Stromal cell of bone marrow (primary cell): ENCODE measurements at regions not wholly inside any gene's neighbourhood (a gene's known extent, or its start where the extent isn't known, plus 50 kb on each side); places are given as distances from the start of the nearest gene placed in this dataset.

ENCODE experiments used
- DNase-seq: peaks from one replicate; pipeline ENCODE4 v3.0.0-alpha.2; 2012; ENCODE audit warnings: low read depth

DNA sequence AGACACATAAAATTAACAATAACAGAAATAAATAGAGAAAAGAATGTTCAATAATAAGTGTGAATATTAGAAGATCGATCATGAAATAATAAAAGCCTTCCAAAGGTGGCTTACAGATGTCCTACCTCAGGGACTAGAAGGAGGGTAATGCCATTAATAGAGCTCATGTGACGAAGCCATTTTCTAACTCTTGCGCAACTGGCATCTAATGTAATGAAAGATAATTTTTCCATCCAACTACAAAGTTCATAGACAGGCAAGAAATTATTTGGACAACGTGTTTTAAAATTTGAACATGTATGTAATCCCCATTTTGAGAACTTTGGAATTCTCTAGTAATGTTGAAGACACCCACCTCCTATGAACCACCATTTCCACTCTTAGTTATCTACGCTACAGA, 1394.3 kb upstream of the LRRTM3 start:
- DNase-seq: no peak

DNA sequence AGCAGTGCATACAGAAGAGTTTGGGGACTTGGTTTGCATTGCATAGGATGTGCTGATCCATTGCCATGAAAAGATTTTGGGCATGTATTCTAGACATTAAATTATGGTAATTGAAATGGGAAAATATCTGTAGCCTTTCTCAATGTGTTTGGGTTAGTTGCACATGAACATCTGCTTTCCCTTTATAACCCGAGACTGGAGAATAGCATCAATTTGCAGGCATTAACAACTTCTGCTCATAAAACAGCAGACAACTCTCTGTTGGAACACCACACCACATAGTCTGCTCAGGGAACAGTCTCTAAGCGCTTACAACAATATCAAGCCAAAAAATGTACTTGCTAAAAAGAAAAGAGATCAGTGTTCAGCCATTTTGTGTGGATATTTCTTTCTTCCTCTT, 1391.1 kb upstream of the LRRTM3 start:
- DNase-seq: no peak

DNA sequence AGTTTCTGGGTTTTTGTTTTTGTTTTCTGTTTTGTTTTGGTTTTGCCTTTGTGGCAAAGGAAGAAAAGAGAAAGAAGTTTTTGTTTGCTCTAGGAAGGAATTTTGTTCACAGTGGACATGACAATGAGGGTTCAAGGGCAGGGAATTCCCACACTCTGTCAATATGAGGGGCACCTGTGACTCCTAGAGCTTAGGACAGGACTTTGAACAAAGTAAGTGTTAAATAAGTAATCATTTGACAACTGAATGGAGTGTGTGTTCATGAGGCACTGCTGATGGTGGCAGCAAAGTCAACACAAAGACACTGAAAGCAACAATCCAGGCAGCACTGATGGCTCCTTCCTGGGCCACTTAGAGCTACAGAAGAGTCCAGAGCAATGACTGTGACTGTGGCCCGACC, 1381.1 kb upstream of the LRRTM3 start:
- DNase-seq: no peak

DNA sequence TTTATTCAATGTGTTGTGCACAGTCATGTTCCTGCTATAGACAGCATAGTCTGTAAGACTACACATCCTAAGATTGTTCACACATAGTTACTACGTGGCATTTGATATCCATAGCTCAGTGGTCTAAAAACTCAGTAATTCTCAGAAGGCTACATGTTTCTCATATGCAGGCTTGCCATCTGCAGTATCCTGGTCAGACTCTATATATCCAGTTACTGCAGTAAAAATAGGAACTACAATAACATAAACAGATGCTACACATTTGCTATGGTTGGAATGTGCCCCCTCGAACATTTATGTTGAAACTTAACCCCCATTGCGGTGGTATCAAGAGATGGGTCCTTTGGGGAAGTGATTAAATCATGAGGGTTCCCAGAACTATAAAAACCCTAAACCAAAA, 1377.8 kb upstream of the LRRTM3 start:
- DNase-seq: no peak

DNA sequence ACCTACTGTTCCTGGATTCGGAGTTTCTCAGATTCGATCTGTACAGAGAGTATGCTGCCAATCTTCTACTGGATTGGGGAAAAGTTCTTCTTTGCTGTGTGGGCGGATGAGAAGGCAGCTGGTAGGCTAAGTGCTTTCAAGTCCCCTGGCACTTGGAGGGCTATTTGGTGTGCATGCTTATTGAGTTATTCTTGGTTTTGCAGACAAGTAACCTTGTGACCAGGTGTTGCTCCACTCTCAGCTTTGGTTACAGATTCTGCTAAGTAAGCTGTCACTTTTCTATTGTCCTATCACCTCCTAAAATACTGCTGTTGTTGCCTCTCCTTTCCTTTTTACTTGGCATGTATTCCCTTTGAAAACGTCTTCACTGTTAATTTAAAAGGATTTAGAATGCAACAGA, 1375.1 kb upstream of the LRRTM3 start:
- no peak for DNase-seq

DNA sequence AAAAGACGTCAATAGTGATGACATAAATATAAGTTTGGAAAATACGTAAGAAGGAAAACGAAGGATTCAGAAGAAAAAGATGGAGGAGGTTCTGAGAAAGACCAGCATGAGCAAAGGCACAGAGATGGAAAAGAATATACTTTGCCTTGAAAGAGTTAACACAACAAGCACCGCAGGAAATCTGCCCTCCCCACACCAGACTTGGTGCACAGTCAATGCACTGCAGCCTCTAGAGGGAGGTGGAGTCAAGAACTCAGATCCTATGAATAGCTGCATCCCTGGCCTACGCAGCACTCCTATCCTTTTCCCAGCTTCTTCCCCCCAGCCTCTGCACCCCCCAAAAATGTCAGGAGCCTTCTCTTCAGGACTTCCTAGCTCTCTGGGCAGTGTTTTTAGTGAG, 1370.6 kb upstream of the LRRTM3 start:
- no peak for DNase-seq

DNA sequence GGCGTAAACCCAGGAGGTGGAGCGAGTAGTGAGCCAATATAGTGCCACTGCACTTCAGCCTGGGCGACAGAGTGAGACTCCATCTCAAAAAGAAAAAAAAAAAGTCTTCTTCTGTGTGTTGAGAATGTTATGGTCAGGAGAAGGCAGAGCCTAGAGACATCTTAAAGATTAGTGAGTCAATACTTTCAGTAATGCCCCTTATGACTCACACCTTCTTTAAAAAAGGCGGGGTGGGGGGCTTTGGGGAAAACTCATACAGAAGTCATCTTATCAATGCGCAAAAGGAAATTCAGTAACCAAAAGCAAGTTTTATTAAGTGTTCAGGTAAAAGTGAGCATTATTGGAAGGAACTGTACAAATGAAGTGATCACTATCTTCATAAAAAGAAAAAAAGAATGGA, 1369.8 kb upstream of the LRRTM3 start:
- DNase-seq: no peak

DNA sequence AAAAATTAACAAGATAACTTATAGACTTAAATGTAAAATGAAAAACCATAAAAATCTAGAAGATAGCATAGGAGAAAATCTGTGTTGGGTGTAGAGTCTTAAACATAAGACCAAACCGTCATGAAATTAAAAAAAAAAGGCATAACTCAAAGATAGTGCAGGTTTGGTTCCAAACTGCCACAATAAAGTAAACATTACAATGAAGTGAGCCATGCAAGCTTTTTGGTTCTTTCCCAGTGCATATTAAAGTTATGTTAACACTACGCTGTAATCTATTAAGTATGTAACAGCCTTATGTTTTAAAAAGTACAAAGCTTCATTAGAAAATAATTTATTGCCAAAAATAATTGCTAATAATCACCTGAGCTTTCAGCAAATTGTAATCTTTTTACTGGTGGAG, 1366.5 kb upstream of the LRRTM3 start:
- DNase-seq: no peak

DNA sequence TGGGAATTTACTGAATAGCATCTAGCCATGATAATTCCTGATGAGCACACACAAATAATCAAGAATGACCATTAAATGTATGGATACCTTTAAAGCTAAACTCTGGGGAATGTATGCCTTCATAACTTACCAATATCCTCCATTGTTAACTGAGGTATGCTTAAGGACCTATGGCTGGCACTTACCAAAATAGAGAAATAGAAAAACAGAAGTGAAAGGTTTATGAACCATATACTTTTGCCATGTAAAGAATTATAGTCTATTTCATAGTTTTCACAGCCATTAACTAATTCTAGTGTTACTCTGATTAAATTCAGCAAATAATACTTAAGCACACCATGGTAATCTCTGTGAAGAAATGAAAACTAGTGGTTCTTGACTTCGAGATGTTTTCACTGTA, 1360.6 kb upstream of the LRRTM3 start:
- no peak for DNase-seq

DNA sequence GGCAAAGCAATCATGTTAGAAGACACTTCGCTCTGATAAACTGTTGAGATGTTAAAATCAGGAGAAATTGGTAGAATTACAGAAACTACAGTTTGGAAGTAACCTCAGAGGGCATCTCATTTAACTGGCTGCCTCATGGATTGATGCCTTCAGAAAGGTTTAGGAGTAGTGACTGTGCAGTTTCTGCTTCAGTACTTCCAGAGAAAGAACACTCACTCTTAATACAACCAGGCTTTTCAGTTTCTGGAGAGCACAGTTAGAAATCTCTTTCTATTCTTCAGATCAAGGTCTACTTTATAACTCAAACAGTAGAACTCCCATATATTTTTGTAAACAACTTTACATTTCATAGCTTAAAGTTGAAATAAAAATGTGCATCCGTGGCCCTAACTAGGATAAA, 1358.9 kb upstream of the LRRTM3 start:
- no peak for DNase-seq

DNA sequence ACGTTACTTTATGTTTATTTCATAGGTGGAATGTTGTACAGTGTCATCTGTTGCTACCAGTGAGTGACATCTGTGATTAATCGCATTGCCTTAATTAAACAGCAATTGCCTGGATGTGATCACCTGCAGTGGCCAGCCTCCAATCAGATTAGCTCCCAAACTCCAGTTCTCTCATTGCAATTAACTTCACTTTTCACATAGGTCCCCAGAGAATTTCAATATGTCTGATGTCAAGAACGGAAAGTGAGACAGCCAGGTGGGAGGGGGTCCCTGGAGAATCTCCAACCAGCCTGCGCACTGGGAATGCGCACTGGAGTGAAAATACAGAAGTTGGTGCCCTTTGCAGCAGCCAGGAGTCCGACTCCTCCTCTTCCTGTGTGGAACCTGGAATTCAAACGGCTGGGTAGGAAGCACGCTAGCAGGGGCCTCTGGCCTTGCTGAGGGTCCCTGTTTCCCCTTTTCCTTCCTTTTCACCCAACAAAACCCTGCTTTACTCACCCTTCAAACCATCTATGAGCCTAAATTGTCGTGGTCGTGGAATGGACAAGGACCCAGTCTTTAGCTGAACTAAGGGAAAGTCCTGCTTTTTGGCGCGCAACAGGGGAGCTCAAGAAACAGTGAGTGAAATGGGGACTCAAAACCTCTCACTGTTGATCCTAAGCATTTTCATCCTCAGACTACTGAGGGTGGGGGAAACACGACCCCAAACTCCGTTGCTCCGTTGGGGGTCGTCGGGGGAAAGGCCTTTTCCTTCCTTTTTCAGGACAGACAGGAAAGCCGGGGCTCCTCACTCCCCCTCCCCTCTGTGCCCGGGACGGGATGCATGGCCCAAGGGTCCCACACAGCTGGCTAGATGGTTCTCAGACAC, 1355.5 kb upstream of the LRRTM3 start:
- DNase-seq: no peak

DNA sequence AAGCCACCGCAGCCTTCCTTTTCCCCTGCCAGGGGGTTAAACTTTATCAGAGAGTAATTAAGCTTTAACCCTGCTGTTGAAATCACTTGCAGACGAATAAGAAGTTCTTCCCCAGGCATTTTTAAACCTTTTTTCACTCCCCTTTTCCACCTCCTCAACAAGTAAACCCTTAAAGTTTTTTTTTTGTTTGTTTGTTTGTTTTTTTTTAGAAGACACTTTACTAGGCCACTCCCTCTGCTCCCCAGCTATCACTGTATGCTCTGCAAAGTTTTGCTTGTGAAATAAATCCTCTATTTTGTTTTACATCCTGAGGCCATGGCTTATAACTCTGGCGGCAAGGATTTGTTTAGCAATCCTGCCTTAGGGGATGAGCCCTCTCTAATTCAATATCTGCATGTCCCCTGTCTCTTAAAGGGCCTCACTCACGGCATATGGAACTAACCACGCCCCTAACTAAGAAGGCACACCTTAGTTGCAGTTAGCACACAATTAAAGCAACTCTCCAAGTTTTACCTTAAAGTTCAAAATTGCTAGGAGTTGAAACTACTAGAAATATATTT, 1354.7 kb upstream of the LRRTM3 start:
- no peak for DNase-seq

DNA sequence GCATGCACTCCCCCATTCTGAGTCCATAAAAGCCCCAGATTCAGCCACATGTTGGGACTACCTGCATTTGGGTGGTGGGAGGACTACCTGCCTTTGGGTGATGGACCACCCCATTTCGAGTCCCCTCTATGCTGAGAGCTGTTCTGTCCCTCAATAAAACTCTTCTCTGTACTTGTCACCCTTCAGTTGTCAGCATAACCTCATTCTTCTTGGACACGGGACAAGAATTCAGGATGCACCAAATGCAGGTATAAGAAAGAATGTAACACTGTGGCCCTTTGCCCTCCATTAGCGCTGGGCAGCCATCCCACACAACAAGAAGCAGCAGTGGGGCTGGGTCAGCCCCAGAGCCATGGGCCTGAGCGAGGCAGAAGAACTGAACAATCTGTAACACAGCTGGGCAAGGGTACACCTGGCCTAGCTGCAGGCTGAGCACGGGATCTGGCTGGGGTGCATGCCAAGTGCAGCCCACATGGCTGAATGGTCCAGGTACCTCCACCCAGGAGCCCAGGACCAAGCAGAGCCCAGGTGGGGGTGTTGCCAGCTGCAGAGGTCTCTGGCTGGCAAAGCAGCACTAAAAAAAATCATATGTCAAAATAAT, 1344.3 kb upstream of the LRRTM3 start:
- no peak for DNase-seq

DNA sequence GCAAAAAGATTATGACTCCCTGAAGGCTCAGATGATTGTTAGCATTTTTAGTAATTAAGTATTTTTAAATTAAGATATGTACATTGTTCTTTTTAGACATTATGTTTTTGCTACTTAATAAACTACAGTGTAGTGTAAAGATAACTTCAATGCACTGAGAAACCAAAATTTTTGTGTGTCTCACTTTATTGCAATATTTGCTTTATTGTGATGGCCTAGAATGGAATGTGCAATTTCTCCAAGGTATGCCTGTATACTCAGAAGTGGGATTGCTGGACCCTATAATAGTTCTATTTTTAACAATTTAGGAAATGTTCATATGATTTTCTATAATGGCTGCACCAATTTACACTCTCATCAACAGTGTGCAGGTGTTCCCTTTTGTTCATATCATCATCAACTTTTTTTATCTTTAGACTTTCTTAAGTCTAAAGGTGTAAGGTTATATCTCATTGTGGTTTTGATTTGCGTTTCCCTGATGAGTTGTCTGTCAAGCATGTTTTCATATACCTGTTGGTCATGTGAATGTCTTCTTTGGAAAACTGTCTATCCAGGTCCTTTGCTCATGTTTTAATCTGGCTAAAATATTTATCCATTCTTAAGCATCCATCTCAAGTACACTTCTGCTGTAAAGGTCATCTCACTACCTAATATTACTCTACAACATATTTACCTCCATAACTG, 1323.5 kb upstream of the LRRTM3 start:
- DNase-seq: no peak

DNA sequence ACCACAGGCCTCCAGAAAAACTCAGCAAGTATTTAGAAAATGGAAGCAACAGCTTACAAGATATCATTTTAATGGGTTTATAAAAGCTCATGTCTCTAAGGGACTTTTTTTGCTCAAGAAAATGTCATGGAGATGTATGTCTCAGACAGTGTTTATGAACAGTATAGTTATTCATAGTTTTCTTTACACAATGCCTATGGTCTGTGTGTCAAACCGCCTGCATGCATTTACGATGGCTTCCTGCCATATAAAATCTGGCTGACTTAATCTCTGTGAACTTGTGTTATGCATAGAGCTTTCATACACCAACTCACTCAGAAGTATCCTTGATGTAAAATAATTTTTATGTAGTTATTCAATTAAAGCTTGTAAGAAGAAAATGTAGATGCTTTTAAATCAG, 1314.2 kb upstream of the LRRTM3 start:
- DNase-seq: no peak

DNA sequence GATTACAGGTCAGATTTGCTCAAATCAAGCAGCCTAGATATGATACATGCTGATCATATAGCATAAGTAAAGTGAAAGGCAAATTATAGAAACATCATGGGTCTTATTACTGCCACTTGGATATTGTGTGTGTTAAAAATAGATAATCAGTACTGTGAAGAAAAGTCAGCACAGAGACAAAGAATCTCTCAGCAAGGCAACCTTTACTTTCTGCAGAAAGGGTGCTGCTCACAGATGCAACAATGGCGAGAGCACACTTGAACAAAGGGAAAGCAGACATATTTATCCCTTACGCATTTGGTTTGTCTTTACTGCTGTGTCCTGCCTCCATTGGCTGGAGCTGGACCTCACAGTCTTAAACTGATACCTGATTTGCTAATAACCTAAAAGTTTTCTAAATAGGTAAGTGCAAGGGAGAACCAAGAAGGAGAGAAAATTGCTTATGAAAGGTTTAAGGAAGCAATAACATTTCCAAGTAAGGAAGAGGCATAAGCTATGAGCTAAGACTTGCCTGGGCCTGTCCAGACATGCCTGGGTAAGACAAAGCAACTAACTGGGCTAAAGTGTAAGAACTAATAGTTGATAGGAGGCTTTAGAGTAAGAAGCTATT, 1310.8 kb upstream of the LRRTM3 start:
- no peak for DNase-seq

DNA sequence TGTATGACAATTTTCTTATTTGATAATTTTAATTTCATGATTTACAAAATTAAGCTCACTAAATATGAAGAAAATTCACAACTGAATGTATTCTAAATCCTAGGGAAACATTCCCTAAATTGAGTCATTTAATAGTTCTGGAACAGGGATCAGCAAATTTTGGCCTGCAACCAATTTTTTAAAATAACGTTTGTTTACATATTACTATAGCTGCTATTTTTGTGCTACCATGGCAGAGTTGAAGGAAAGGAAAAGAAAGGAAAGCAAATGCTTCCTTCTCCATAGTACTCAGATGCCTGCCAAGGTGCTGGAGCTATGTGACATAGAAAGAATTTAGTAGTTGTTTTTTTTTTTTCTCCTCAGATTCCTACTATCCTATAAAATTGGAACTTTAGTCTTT, 1307.7 kb upstream of the LRRTM3 start:
- no peak for DNase-seq

DNA sequence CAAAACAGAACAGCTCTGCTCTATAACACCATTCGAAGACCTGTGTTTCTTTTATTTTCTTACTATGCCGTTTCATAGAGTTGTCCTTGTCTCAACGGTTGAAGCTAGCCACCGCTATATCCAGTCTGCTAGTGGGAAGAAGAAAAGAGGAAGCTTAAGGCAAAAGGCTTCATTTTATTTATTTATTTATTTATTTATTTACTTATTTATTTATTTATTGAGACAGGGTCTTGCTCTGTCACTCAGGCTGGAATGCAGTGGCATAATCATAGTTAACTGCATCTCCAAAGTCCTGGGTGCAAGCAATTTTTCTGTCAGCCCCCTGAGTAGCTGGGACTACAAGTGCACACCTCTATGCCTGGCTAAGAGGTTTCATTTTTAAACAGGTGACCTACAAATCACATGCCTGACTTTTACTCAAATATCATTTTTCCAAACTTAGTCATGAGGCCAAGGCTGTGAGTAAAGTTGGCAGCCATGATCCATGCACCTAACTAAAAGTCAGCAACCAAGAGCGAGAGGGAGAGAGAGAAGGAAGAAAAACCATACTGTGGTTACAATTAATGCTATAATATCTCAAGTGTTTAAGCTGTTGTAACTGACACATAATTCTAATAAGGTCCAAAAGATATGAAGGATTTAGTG, 1305.3 kb upstream of the LRRTM3 start:
- DNase-seq: no peak

DNA sequence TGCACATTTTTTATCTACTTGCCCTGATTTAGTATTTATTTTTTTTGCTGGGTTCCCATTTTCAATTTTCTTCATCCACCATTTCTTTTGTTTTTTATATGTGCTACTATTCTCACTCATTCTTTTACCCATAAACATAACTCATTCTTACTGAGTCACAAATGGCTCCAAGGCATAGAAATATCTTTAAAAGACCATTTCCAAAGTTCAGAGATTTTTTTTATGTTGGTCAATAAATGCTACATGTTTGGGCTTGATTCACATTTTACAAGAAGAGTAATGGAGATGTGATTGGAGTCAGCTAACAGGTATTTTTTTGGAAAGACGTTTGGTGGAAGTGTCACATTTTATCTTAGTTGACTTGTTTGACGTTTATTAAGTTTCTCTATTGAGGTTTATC, 1303.2 kb upstream of the LRRTM3 start:
- no peak for DNase-seq

DNA sequence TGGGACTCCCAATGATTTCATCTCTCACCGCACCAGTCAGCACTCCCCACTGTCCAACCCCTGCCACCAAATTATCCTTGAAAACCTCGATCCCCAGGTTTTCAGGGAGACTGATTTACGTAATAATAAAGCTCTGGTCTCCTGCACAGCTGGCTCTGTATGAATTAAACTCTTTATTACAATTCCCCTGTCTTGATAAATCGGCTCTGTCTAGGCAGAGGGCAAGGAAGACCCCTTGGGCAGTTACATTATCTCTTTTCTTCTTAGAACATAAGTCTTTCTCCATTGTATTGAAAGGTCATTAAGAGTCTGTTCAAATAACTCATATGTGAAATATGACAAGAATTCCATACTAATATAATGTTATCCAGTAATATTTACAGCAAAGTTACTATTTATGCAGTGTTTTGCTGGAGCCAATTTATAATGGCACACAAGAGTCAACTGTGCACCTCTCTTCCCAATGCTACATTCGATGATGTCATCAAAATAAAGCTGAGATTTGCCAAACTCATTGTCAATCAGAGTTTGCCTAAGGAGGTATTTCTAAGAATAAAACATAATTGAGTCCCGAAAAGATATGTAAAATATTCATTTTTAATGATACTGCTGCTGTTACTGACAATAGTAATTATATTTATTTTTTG, 1297.2 kb upstream of the LRRTM3 start:
- no peak for DNase-seq

DNA sequence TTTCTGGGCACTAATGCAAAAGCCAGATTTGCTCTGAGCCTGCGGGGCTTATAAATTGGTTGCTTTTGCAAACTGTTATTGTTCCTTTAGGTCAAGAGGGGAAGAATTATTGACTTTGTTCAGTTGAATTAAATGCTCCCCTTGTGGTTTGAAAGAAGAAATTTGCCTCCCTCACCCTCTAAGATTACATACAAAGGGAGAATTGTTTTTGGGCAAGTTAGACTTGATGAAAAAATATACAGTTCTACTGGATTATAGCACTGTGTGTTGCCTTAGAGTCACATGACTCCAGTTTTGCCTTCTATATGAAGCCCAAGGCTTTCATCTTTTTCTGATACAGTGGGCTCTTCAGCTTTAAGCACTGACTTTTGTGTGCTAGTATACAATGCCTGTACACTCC, 1265.8 kb upstream of the LRRTM3 start:
- DNase-seq: no peak

DNA sequence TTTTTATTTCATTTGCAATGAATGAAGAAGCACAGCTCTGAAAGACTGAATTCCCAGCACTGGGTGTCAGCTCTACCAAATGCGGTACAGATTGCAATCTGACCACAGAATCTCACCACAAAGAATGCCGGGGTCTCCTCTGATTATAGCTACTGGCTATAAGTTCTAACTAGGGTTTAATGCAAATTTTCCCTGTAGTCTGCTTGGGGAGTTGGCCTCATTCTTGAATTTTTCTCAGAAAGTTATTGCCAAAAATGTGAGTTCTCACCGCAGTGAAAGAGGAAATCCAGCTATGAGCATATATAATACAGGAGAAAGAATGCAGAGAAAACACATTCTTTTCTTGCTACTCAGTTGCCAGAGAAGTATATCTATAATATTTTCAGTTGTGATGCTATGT, 1255.7 kb upstream of the LRRTM3 start:
- DNase-seq: peak; percentile 1
